Liver (tissue), 8 donors: ENCODE measurements at regions not wholly inside any gene's neighbourhood (a gene's known extent, or its start where the extent isn't known, plus 50 kb on each side); places are given as distances from the start of the nearest gene placed in this dataset.

Experiments used
- DNase-seq: peaks from one replicate; pipeline ENCODE4 v3.0.0-alpha.2; 2017; ENCODE audit warnings: low spot score
- H3K27ac ChIP-seq, 2 donors: one replicate each; pipeline ENCODE4 v1.7.0; 2013; ENCODE audit warnings: inconsistent platforms in 2 of 2, low read length in 2 of 2, control low read depth in 1 of 2, low read depth in 1 of 2, mild to moderate bottlenecking in 1 of 2
- H3K27me3 ChIP-seq, 4 donors: one replicate each; pipeline versions ENCODE4 v1.6.1 to v1.7.0; 2013; ENCODE audit warnings: low read length in 3 of 4, inconsistent platforms in 1 of 4, mild to moderate bottlenecking in 1 of 4, moderate library complexity in 1 of 4; ENCODE audit not compliant: control insufficient read depth in 4 of 4, insufficient read depth in 4 of 4
- H3K36me3 ChIP-seq, 4 donors: one replicate each; pipeline versions ENCODE4 v1.6.1 to v1.7.0; 2013; ENCODE audit warnings: low read length in 3 of 4, mild to moderate bottlenecking in 3 of 4, low read depth in 1 of 4, moderate library complexity in 1 of 4; ENCODE audit not compliant: control insufficient read depth in 4 of 4, insufficient read depth in 3 of 4
- H3K4me1 ChIP-seq, 4 donors: one replicate each; pipeline versions ENCODE4 v1.6.1 to v1.7.0; 2013; ENCODE audit warnings: low read length in 3 of 4, mild to moderate bottlenecking in 3 of 4, moderate library complexity in 1 of 4; ENCODE audit not compliant: control insufficient read depth in 4 of 4, insufficient read depth in 4 of 4
- H3K4me3 ChIP-seq, 3 donors: one replicate each; pipeline versions ENCODE4 v1.6.1 to v1.7.0; 2013; ENCODE audit warnings: low read length in 3 of 3, control low read depth in 1 of 3, low read depth in 1 of 3, mild to moderate bottlenecking in 1 of 3
- H3K9ac ChIP-seq, 2 donors: one replicate each; pipeline ENCODE4 v1.7.0; 2013; ENCODE audit warnings: low read length in 2 of 2, mild to moderate bottlenecking in 2 of 2, moderate library complexity in 2 of 2, control low read depth in 1 of 2, low read depth in 1 of 2
- H3K9me3 ChIP-seq, 4 donors: one replicate each; pipeline versions ENCODE4 v1.6.1 to v1.7.0; 2013; ENCODE audit warnings: low read length in 3 of 4; ENCODE audit not compliant: control insufficient read depth in 4 of 4
- EGR1 ChIP-seq, 2 donors: IDR thresholded peaks; 2 replicates each; pipeline ENCODE4 v1.6.1; 2016 to 2018; ENCODE audit warnings: antibody characterized with exemption in 2 of 2, low read depth in 2 of 2
- FOXA1 ChIP-seq: IDR thresholded peaks from 2 replicates; pipeline ENCODE4 v1.6.1; 2016; ENCODE audit warnings: antibody characterized with exemption
- FOXA2 ChIP-seq: IDR thresholded peaks from 2 replicates; pipeline ENCODE4 v1.6.1; 2016; ENCODE audit warnings: antibody characterized with exemption
- GABPA ChIP-seq, 2 donors: IDR thresholded peaks in 1 of 2; conservative IDR thresholded peaks in 1 of 2; 2 replicates each; pipeline ENCODE4 v1.6.1; 2016; ENCODE audit warnings: antibody characterized with exemption in 2 of 2, mild to moderate bottlenecking in 1 of 2, moderate library complexity in 1 of 2
- HNF4A ChIP-seq, 2 donors: conservative IDR thresholded peaks; 2 replicates each; pipeline ENCODE4 v1.6.1; 2016; ENCODE audit warnings: antibody characterized with exemption in 2 of 2, mild to moderate bottlenecking in 2 of 2
- HNF4G ChIP-seq: IDR thresholded peaks from 2 replicates; pipeline ENCODE4 v1.6.1; 2016; ENCODE audit warnings: antibody characterized with exemption
- JUND ChIP-seq, 2 donors: IDR thresholded peaks; 2 replicates each; pipeline ENCODE4 v1.6.1; 2016; ENCODE audit warnings: antibody characterized with exemption in 2 of 2
- NR2F2 ChIP-seq: IDR thresholded peaks from 2 replicates; pipeline ENCODE4 v1.6.1; 2016; ENCODE audit warnings: antibody characterized with exemption
- RAD21 ChIP-seq, 2 donors: IDR thresholded peaks; 2 replicates each; pipeline ENCODE4 v1.6.1; 2016; ENCODE audit warnings: antibody characterized with exemption in 2 of 2, mild to moderate bottlenecking in 2 of 2
- RXRA ChIP-seq, 2 donors: IDR thresholded peaks; 2 replicates each; pipeline ENCODE4 v1.6.1; 2017 to 2018; ENCODE audit warnings: antibody characterized with exemption in 2 of 2, mild to moderate bottlenecking in 1 of 2
- SP1 ChIP-seq: IDR thresholded peaks from 2 replicates; pipeline ENCODE4 v1.6.1; 2018; ENCODE audit warnings: antibody characterized with exemption, mild to moderate bottlenecking
- TAF1 ChIP-seq: conservative IDR thresholded peaks from 2 replicates; pipeline ENCODE4 v1.6.1; 2016; ENCODE audit warnings: antibody characterized with exemption, mild to moderate bottlenecking
- YY1 ChIP-seq: IDR thresholded peaks from 2 replicates; pipeline ENCODE4 v1.6.1; 2016; ENCODE audit warnings: antibody characterized with exemption, mild to moderate bottlenecking
- WGBS: extraction: QIAGEN DNeasy Blood & Tissue Kit; methylation state at CpG from one replicate; pipeline ENCODE4 v1.1.7; 2013; 5-methylcytosine and 5-hydroxymethylcytosine counted together
- TF ChIP-seq, protein P1 (sequence below): fragments of 150-350 bp; IDR thresholded peaks from 2 replicates; pipeline ENCODE4 v1.5.1; 2017; ENCODE audit warnings: improper control_type of control experiment, low read depth, low read length; ENCODE audit not compliant: missing input control
- TF ChIP-seq, protein P2 (sequence below): IDR thresholded peaks from 2 replicates; pipeline ENCODE4 v1.6.1; 2016; ENCODE audit warnings: antibody characterized with exemption
- TF ChIP-seq, protein P3 (sequence below): IDR thresholded peaks from 2 replicates; pipeline ENCODE4 v1.6.1; 2016; ENCODE audit warnings: antibody characterized with exemption
- donor health status: healthy.
- donor health status: healthy.
- donor health status: healthy.
- donor health status: healthy.
- donor health status: healthy.

DNA sequence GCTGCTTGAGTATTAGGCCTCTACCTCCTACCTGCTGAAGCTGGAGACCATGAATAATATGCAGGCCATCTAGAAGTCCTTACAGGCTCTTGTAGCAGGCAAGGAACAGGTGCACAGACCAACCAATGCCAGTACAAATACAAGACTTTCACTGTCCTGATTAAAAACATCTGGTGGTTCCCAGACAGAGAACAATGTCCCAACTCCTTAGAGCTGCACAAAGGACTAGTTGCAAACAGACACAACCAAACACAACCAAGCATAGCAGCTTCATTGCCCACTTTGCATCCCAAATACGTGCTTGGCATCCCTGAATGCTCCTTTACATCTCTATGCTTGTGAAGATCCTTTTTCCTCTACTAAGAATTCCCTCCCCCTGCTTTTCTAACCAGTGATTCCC is 98.1 kb upstream of the CXADR start:
- Histone ChIP-seq H3K36me3 (no peaks in the 10 kb centered on the region), H3K4me1 (peaks cover 0 to 3% (median 0%) of the 10 kb centered on the region in 4 donors), H3K27me3 (no peaks in the 10 kb centered on the region), H3K9me3 (no peaks in the 10 kb centered on the region), H3K4me3 (no peak overlapping the region), H3K9ac (no peak overlapping the region), H3K27ac (no peak overlapping the region)
- 85% methylated on average over 1 of the region's 1 CpG for WGBS
- DNase-seq: no peak
- TF ChIP-seq NR2F2 (no peak), EGR1 (IDR thresholded peaks at IDR 0.05; ENCODE audit: low read depth in 2 of 2) (no peak), HNF4G (no peak)
- TF ChIP-seq, protein P1, sequence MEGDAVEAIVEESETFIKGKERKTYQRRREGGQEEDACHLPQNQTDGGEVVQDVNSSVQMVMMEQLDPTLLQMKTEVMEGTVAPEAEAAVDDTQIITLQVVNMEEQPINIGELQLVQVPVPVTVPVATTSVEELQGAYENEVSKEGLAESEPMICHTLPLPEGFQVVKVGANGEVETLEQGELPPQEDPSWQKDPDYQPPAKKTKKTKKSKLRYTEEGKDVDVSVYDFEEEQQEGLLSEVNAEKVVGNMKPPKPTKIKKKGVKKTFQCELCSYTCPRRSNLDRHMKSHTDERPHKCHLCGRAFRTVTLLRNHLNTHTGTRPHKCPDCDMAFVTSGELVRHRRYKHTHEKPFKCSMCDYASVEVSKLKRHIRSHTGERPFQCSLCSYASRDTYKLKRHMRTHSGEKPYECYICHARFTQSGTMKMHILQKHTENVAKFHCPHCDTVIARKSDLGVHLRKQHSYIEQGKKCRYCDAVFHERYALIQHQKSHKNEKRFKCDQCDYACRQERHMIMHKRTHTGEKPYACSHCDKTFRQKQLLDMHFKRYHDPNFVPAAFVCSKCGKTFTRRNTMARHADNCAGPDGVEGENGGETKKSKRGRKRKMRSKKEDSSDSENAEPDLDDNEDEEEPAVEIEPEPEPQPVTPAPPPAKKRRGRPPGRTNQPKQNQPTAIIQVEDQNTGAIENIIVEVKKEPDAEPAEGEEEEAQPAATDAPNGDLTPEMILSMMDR: no peak

DNA sequence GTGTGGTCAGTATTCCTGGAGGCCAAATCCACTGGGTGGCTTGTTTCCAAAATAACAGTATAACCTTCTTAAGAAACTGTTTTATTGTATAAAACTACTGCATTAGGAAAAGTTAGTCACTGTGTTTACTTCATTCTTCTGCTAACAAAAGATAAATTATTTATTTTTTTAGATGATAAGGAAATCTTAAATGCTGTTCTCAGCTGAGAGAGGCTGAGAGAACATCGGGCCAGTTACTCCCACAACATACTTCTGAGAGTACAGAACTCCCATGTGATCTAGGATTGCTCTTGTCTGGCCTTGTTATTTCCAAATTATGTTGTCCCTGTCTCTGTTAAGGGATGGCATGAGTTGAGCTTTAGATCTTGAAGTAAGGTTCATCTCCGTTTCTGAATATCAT is 96.7 kb upstream of the CXADR start:
- Histone ChIP-seq H3K36me3 (no peaks in the 10 kb centered on the region), H3K9ac (no peak overlapping the region), H3K27me3 (no peaks in the 10 kb centered on the region), H3K27ac (no peak overlapping the region), H3K9me3 (no peaks in the 10 kb centered on the region), H3K4me1 (peaks cover 0 to 3% (median 0%) of the 10 kb centered on the region in 4 donors), H3K4me3 (no peak overlapping the region)
- DNase-seq: no peak
- TF ChIP-seq GABPA (IDR thresholded peaks at IDR 0.05 in 1 of 2, conservative IDR thresholded peaks at IDR 0.05 in 1 of 2): no peak
- TF ChIP-seq EGR1 (IDR thresholded peaks at IDR 0.05; ENCODE audit: low read depth in 2 of 2): no peak
- no peak for TF ChIP-seq YY1
- TF ChIP-seq TAF1: no peak
- TF ChIP-seq, protein P1: no peak
- no peak for TF ChIP-seq FOXA2
- no peak for TF ChIP-seq SP1
- no peak for TF ChIP-seq HNF4A (conservative IDR thresholded peaks at IDR 0.05)
- TF ChIP-seq, protein P2, sequence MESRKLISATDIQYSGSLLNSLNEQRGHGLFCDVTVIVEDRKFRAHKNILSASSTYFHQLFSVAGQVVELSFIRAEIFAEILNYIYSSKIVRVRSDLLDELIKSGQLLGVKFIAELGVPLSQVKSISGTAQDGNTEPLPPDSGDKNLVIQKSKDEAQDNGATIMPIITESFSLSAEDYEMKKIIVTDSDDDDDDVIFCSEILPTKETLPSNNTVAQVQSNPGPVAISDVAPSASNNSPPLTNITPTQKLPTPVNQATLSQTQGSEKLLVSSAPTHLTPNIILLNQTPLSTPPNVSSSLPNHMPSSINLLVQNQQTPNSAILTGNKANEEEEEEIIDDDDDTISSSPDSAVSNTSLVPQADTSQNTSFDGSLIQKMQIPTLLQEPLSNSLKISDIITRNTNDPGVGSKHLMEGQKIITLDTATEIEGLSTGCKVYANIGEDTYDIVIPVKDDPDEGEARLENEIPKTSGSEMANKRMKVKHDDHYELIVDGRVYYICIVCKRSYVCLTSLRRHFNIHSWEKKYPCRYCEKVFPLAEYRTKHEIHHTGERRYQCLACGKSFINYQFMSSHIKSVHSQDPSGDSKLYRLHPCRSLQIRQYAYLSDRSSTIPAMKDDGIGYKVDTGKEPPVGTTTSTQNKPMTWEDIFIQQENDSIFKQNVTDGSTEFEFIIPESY: no peak
- WGBS: 76% methylated on average over 2 of the region's 2 CpGs

DNA sequence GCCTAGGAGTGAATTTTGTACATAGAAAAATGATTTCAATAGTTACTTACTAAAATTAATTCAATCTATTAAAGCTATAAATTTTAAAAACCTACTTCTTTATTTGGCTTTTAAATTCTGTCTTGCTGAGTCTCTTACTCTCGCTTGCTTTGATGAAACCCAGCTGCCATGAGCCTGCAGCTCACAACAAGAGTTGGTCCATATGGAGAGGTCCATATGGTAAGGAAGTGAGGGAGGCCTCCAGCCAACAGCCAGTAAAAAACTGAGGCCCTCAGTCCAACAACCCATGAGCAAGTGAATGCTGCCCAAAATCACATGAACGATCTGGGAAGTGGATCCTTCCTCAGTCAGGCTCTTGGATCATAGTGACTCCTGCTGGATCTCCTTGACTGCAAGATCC is 89.9 kb upstream of the CXADR start:
- DNase-seq: no peak
- Histone ChIP-seq H3K27me3 (no peaks in the 10 kb centered on the region), H3K36me3 (no peaks in the 10 kb centered on the region), H3K9ac (no peak overlapping the region), H3K4me1 (peaks cover 0 to 3% (median 0%) of the 10 kb centered on the region in 4 donors), H3K4me3 (no peak overlapping the region), H3K9me3 (no peaks in the 10 kb centered on the region), H3K27ac (no peak overlapping the region)
- no peak for TF ChIP-seq TAF1
- no peak for TF ChIP-seq EGR1 (IDR thresholded peaks at IDR 0.05; ENCODE audit: low read depth in 2 of 2)
- TF ChIP-seq JUND (IDR thresholded peaks at IDR 0.05): no peak
- TF ChIP-seq, protein P1: no peak
- no peak for TF ChIP-seq RXRA (IDR thresholded peaks at IDR 0.05)
- no peak for TF ChIP-seq SP1
- no peak for TF ChIP-seq FOXA1
- TF ChIP-seq, protein P3, sequence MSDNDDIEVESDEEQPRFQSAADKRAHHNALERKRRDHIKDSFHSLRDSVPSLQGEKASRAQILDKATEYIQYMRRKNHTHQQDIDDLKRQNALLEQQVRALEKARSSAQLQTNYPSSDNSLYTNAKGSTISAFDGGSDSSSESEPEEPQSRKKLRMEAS: no peak
- TF ChIP-seq NR2F2: no peak
- TF ChIP-seq RAD21 (IDR thresholded peaks at IDR 0.05): no peak
- no peak for TF ChIP-seq GABPA (IDR thresholded peaks at IDR 0.05 in 1 of 2, conservative IDR thresholded peaks at IDR 0.05 in 1 of 2)
- TF ChIP-seq, protein P2: no peak
- no peak for TF ChIP-seq YY1
- 71% methylated on average over 2 of the region's 2 CpGs for WGBS
